ENCODE measurements at regions not wholly inside any gene's neighbourhood (a gene's known extent, or its start where the extent isn't known, plus 50 kb on each side); places are given as distances from the start of the nearest gene placed in this dataset.
A peak's percentile ranks its signal among the peaks of the same experiment; 100 is the strongest.

GRCh38 chr11:134637091-134638015 is 225.3 kb upstream of the B3GAT1 start:
- intact Hi-C loops (cut with DNase I), result no loop called here

GRCh38 chr11:134636071-134636470 is 224.0 kb upstream of the B3GAT1 start:
- Histone ChIP-seq H3K4me3 (ENCODE audit: low read length in 3 of 3) (no peak overlapping the region), H3K27ac (ENCODE audit: low read depth in 2 of 2, low read length in 2 of 2) (no peak overlapping the region), H3K4me1 (ENCODE audit: control insufficient read depth in 2 of 3, insufficient read depth in 2 of 3, low read depth in 1 of 3, low read length in 3 of 3) (no peaks in the 10 kb centered on the region), H3K36me3 (ENCODE audit: control insufficient read depth in 2 of 3, insufficient read depth in 3 of 3, low read length in 3 of 3) (no peaks in the 10 kb centered on the region), H3K9me3 (ENCODE audit: control insufficient read depth in 2 of 3, insufficient read depth in 1 of 3, low read length in 3 of 3) (no peaks in the 10 kb centered on the region), H3K9ac (ENCODE audit: low read length in 3 of 3) (no peak overlapping the region), H3K27me3 (ENCODE audit: control insufficient read depth, insufficient read depth, low read length) (no peaks in the 10 kb centered on the region)
- intact Hi-C loops (cut with DNase I), result no loop called here
- DNase-seq (peak in 1 of 5 donors; percentile 29), FAIRE-seq (no peak)
- TF ChIP-seq CTCF (IDR thresholded peaks at IDR 0.05; ENCODE audit: borderline replicate concordance, extremely low read depth, insufficient read depth), result no peak

More at GRCh38 chr11:134637091-134638015, 225.3 kb upstream of the B3GAT1 start:
- Histone ChIP-seq H3K36me3 (ENCODE audit: control insufficient read depth in 2 of 3, insufficient read depth in 3 of 3, low read length in 3 of 3) (no peaks in the 10 kb centered on the region), H3K4me1 (ENCODE audit: control insufficient read depth in 2 of 3, insufficient read depth in 2 of 3, low read depth in 1 of 3, low read length in 3 of 3) (no peaks in the 10 kb centered on the region), H3K9ac (ENCODE audit: low read length in 3 of 3) (no peak overlapping the region), H3K27me3 (ENCODE audit: control insufficient read depth, insufficient read depth, low read length) (peaks cover 2% of the 10 kb centered on the region), H3K4me3 (ENCODE audit: low read length in 3 of 3) (no peak overlapping the region), H3K27ac (ENCODE audit: low read depth in 2 of 2, low read length in 2 of 2) (no peak overlapping the region), H3K9me3 (ENCODE audit: control insufficient read depth in 2 of 3, insufficient read depth in 1 of 3, low read length in 3 of 3) (no peaks in the 10 kb centered on the region)
- TF ChIP-seq CTCF (IDR thresholded peaks at IDR 0.05; ENCODE audit: borderline replicate concordance, extremely low read depth, insufficient read depth), result no peak
- DNase-seq (peak in 2 of 5 donors; percentile 36 to 58), FAIRE-seq (no peak)

- Histone ChIP-seq H3K27ac (ENCODE audit: low read depth in 2 of 2, low read length in 2 of 2) (no peak overlapping the region), H3K9ac (ENCODE audit: low read length in 3 of 3) (no peak overlapping the region), H3K36me3 (ENCODE audit: control insufficient read depth in 2 of 3, insufficient read depth in 3 of 3, low read length in 3 of 3) (no peaks in the 10 kb centered on the region), H3K27me3 (ENCODE audit: control insufficient read depth, insufficient read depth, low read length) (no peaks in the 10 kb centered on the region), H3K4me3 (ENCODE audit: low read length in 3 of 3) (no peak overlapping the region), H3K4me1 (ENCODE audit: control insufficient read depth in 2 of 3, insufficient read depth in 2 of 3, low read depth in 1 of 3, low read length in 3 of 3) (no peaks in the 10 kb centered on the region), H3K9me3 (ENCODE audit: control insufficient read depth in 2 of 3, insufficient read depth in 1 of 3, low read length in 3 of 3) (no peaks in the 10 kb centered on the region)
- DNase-seq (peak in 3 of 5 donors; percentile 39 to 46 (median 41)), FAIRE-seq (no peak)
- TF ChIP-seq CTCF (IDR thresholded peaks at IDR 0.05; ENCODE audit: borderline replicate concordance, extremely low read depth, insufficient read depth), result peak; percentile 20
- intact Hi-C loops (cut with DNase I), result no loop called here
Measured at GRCh38 chr11:134634897-134635831, 223.1 kb upstream of the B3GAT1 start.
